Panc1 (cell line): ENCODE measurements at regions not wholly inside any gene's neighbourhood (a gene's known extent, or its start where the extent isn't known, plus 50 kb on each side); places are given as distances from the start of the nearest gene placed in this dataset.

ENCODE experiments used
- ATAC-seq: fragments of 200-7000 bp; cut with Tn5 transposase; 2 replicates; pipeline ENCODE4 v1.9.1; 2020; ENCODE audit warnings: mild to moderate bottlenecking, moderate library complexity
- BruUV-seq: library from RNA; stranded (reverse); fragments of 400-500 nt; replicated peaks from 2 replicates; lab custom pipeline; 2021; lab: Mats Ljungman, UMichigan
- CTCF ChIA-PET: fragments of 300-600 bp; sonication (Branson Sonifier 250); formaldehyde crosslinking; loops from one replicate; lab custom pipeline; 2022; ENCODE audit warnings: antibody characterized with exemption; lab: Charles Lee
- POLR2A ChIA-PET: fragments of 300-600 bp; sonication (Branson Sonifier 250); formaldehyde crosslinking; loops from one replicate; lab custom pipeline; 2022; ENCODE audit warnings: antibody characterized with exemption; lab: Charles Lee
- DNase-seq: peaks from one replicate; pipeline ENCODE4 v3.0.0-alpha.2; 2010; ENCODE audit warnings: low read depth, low spot score
- H3K27ac ChIP-seq: 2 replicates; pipeline ENCODE4 v1.5.1; 2011; ENCODE audit warnings: mild to moderate bottlenecking, low read length, inconsistent platforms
- H3K27me3 ChIP-seq: fragments of 200-500 bp; sonication (Bioruptor generic); 2 replicates; pipeline ENCODE4 v1.6.0; 2014; ENCODE audit warnings: low read length, inconsistent platforms; ENCODE audit not compliant: control insufficient read depth, insufficient read depth
- H3K36me3 ChIP-seq: fragments of 200-500 bp; sonication (Bioruptor generic); 2 replicates; pipeline ENCODE4 v1.5.1; 2014; ENCODE audit warnings: inconsistent platforms, mild to moderate bottlenecking, low read length, moderate library complexity; ENCODE audit not compliant: control insufficient read depth, insufficient read depth
- H3K4me1 ChIP-seq: 2 replicates; pipeline ENCODE4 v1.5.1; 2011; ENCODE audit warnings: inconsistent platforms, mild to moderate bottlenecking, low read length, moderate library complexity; ENCODE audit not compliant: control insufficient read depth, insufficient read depth
- H3K4me3 ChIP-seq, 2 experiments: 2 replicates each; pipeline ENCODE4 v1.5.1; 2011 to 2012; ENCODE audit warnings: low read depth in 2 of 2, low read length in 2 of 2, mild to moderate bottlenecking in 2 of 2, inconsistent platforms in 1 of 2, moderate library complexity in 1 of 2
- H3K9me3 ChIP-seq: fragments of 200-500 bp; sonication (Bioruptor generic); 2 replicates; pipeline ENCODE4 v1.5.1; 2014; ENCODE audit warnings: low read depth, mild to moderate bottlenecking, inconsistent platforms, low read length, moderate library complexity; ENCODE audit not compliant: control insufficient read depth, insufficient read depth
- POLR2AphosphoS5 ChIP-seq: IDR thresholded peaks from 2 replicates; pipeline ENCODE4 v1.6.1; 2012; ENCODE audit warnings: mild to moderate bottlenecking, low read depth, low read length, moderate library complexity
- REST ChIP-seq, 2 experiments: IDR thresholded peaks; 2 replicates each; pipeline ENCODE4 v1.6.1; 2011 to 2012; ENCODE audit warnings: low read depth in 2 of 2, control low read depth in 1 of 2, low read length in 1 of 2, mild to moderate bottlenecking in 1 of 2, moderate library complexity in 1 of 2; ENCODE audit not compliant: insufficient read depth in 1 of 2
- SIN3A ChIP-seq: IDR thresholded peaks from 2 replicates; pipeline ENCODE4 v1.6.1; 2012; ENCODE audit warnings: low read depth, mild to moderate bottlenecking, low read length, moderate library complexity, borderline replicate concordance; ENCODE audit not compliant: insufficient read depth
- TCF7L2 ChIP-seq: IDR thresholded peaks from 2 replicates; pipeline ENCODE4 v1.6.1; 2011; ENCODE audit warnings: mild to moderate bottlenecking, low read depth, low read length, inconsistent platforms
- in situ Hi-C: cut with HindIII; loops from 2 replicates; pipeline ENCODE4 v1.10.0; 2016; ENCODE audit warnings: low sequenced_read_pairs, low pct_unique_long_range_greater_than_20kb
- intact Hi-C: fragments of 100-400 bp; cut with micrococcal nuclease; formaldehyde crosslinking; loops from one replicate; pipeline ENCODE4 v1.10.0; 2022; ENCODE audit not compliant: unreplicated experiment
- TF ChIP-seq, protein P1 (sequence below): fragments of 450-650 bp; IDR thresholded peaks from 2 replicates; pipeline ENCODE4 v1.5.1; 2017; ENCODE audit warnings: mild to moderate bottlenecking

GRCh38 chr7:19269301-19269700 is 124.1 kb upstream of the FERD3L start:
- CTCF ChIA-PET = no interaction called here
- Histone ChIP-seq H3K4me1 (no peaks in the 10 kb centered on the region), H3K27ac (no peak overlapping the region), H3K27me3 (no peaks in the 10 kb centered on the region), H3K4me3 (no peak overlapping the region), H3K9me3 (peaks cover 4% of the 10 kb centered on the region; the same call in 1 of the 2 replicates), H3K36me3 (no peaks in the 10 kb centered on the region)
- POLR2A ChIA-PET = no interaction called here
- BruUV-seq = no TSS peak
- no peak for DNase-seq
- in situ Hi-C loops = no loop called here
- TF ChIP-seq POLR2AphosphoS5 (no peak), REST (IDR thresholded peaks at IDR 0.05; ENCODE audit: insufficient read depth in 1 of 2, low read depth in 2 of 2, low read length in 1 of 2) (no peak), TCF7L2 (no peak), SIN3A (no peak)
- TF ChIP-seq, protein P1, sequence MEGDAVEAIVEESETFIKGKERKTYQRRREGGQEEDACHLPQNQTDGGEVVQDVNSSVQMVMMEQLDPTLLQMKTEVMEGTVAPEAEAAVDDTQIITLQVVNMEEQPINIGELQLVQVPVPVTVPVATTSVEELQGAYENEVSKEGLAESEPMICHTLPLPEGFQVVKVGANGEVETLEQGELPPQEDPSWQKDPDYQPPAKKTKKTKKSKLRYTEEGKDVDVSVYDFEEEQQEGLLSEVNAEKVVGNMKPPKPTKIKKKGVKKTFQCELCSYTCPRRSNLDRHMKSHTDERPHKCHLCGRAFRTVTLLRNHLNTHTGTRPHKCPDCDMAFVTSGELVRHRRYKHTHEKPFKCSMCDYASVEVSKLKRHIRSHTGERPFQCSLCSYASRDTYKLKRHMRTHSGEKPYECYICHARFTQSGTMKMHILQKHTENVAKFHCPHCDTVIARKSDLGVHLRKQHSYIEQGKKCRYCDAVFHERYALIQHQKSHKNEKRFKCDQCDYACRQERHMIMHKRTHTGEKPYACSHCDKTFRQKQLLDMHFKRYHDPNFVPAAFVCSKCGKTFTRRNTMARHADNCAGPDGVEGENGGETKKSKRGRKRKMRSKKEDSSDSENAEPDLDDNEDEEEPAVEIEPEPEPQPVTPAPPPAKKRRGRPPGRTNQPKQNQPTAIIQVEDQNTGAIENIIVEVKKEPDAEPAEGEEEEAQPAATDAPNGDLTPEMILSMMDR = no peak
- intact Hi-C loops = no loop called here
- no peak for ATAC-seq

GRCh38 chr7:19268737-19269136 is 123.5 kb upstream of the FERD3L start:
- no TSS peak for BruUV-seq
- no peaks in the 10 kb centered on the region for H3K4me1 ChIP-seq
- ChIA-PET CTCF (no interaction called here), POLR2A (no interaction called here)
- no peak overlapping the region for H3K27ac ChIP-seq
- no peak overlapping the region for H3K4me3 ChIP-seq
- intact Hi-C loops = no loop called here
- peaks cover 4% of the 10 kb centered on the region; the same call in 1 of the 2 replicates for H3K9me3 ChIP-seq
- no peak for TF ChIP-seq TCF7L2
- no peak for TF ChIP-seq SIN3A
- no peak for TF ChIP-seq POLR2AphosphoS5
- TF ChIP-seq REST (IDR thresholded peaks at IDR 0.05; ENCODE audit: insufficient read depth in 1 of 2, low read depth in 2 of 2, low read length in 1 of 2) = no peak
- TF ChIP-seq, protein P1 = no peak
- H3K36me3 ChIP-seq = no peaks in the 10 kb centered on the region
- no peaks in the 10 kb centered on the region for H3K27me3 ChIP-seq
- no peak for DNase-seq
- in situ Hi-C loops = no loop called here
- no peak for ATAC-seq
